Left ventricle myocardium inferior (tissue), 1 donor: ENCODE measurements at regions not wholly inside any gene's neighbourhood (a gene's known extent, or its start where the extent isn't known, plus 50 kb on each side); places are given as distances from the start of the nearest gene placed in this dataset.

Experiments
- DNase-seq: peaks from one replicate; pipeline ENCODE4 v3.0.0-alpha.2; 2020
- H3K27ac ChIP-seq: fragments of 200-600 bp; replicated peaks from 2 replicates; pipeline ENCODE4 v1.8.0; 2021
- H3K27me3 ChIP-seq: fragments of 200-600 bp; 2 replicates; pipeline ENCODE4 v1.8.0; 2021; ENCODE audit warnings: low read depth
- H3K36me3 ChIP-seq: fragments of 200-600 bp; 2 replicates; pipeline ENCODE4 v1.8.0; 2021
- H3K4me1 ChIP-seq: fragments of 200-600 bp; 2 replicates; pipeline ENCODE4 v1.8.0; 2021
- H3K4me3 ChIP-seq: fragments of 200-600 bp; 2 replicates; pipeline ENCODE4 v1.8.0; 2021; ENCODE audit warnings: mild to moderate bottlenecking, moderate library complexity
- H3K9me3 ChIP-seq: fragments of 200-600 bp; replicated peaks from 2 replicates; pipeline ENCODE4 v1.8.0; 2021
- CTCF ChIP-seq: fragments of 200-600 bp; IDR thresholded peaks from 2 replicates; pipeline ENCODE4 v1.8.0; 2021; ENCODE audit warnings: antibody characterized with exemption, mild to moderate bottlenecking, borderline replicate concordance
- intact Hi-C: fragments of 100-400 bp; cut with micrococcal nuclease; formaldehyde crosslinking; loops from one replicate; pipeline ENCODE4 v1.11.0; 2022
- donor health status: DM: no; HTN: yes; CAD: no; lungs with severe emphysema.

DNA sequence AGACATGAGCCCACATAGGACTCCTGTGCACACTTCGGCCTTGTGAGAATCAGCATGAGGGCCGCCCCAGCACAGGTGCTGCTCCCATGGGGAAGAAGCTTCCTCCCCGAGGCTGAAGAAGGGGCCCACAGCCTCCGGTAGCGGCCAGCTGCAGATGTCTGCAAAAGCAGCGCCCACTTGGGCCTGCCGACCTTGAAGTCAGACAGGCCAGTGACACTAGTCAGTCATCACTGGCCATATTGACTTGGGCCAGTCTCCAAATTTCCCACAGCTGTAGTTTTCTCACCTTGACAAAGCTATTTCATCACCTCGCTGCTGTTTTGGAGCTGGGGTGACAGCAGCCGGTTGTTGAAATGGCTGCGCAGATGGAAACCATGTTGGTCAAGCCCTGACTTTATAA is 83.0 kb downstream of the RIPK4 start:
- DNase-seq: no peak
- Histone ChIP-seq H3K36me3 (no peaks in the 10 kb centered on the region), H3K4me3 (no peak overlapping the region), H3K9me3 (no peaks in the 10 kb centered on the region), H3K27ac (no peak overlapping the region), H3K4me1 (peaks cover 7% of the 10 kb centered on the region), H3K27me3 (peaks cover 27% of the 10 kb centered on the region)
- TF ChIP-seq CTCF: no peak
- intact Hi-C loops: no loop called here

DNA sequence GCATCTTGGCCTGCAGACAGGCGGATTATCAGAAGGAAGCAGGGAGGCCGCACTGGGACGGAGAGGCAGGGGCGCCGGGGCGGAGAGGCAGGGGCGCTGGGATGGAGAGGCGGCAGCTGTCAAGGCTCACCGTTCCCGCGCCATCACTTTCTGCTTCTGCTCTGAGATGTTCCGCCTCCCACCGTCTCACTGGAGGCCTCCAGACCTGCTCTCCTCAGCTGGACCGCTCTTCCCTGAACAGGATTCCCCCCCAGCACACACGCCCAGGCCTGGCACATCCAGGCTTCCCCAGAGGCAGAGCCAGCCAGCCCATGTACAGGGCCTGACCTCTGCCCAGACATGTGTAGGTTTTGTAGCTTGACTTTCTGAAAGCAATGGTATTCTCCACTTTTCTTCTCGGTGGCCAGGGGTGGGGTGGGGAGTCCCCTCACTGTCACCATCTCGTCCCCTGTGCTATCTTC is 84.1 kb downstream of the RIPK4 start:
- Histone ChIP-seq H3K4me3 (no peak overlapping the region), H3K4me1 (peaks cover 12% of the 10 kb centered on the region), H3K27me3 (peaks cover 27% of the 10 kb centered on the region), H3K36me3 (no peaks in the 10 kb centered on the region), H3K27ac (no peak overlapping the region), H3K9me3 (no peaks in the 10 kb centered on the region)
- DNase-seq: no peak
- TF ChIP-seq CTCF: no peak
- intact Hi-C loops: no loop called here

- intact Hi-C loops: no loop called here
- H3K27me3 ChIP-seq: peaks cover 23% of the 10 kb centered on the region
- H3K36me3 ChIP-seq: no peaks in the 10 kb centered on the region
- no peaks in the 10 kb centered on the region for H3K9me3 ChIP-seq
- peaks cover 12% of the 10 kb centered on the region for H3K4me1 ChIP-seq
- no peak overlapping the region for H3K27ac ChIP-seq
- no peak for TF ChIP-seq CTCF
- H3K4me3 ChIP-seq: no peak overlapping the region
- no peak for DNase-seq
Observed at GRCh38 chr21:41681939-41682718, 84.7 kb downstream of the RIPK4 start.

GRCh38 chr21:41681348-41681801 is 85.5 kb downstream of the RIPK4 start:
- intact Hi-C loops: no loop called here
- no peak overlapping the region for H3K27ac ChIP-seq
- peaks cover 12% of the 10 kb centered on the region for H3K4me1 ChIP-seq
- peaks cover 19% of the 10 kb centered on the region for H3K27me3 ChIP-seq
- DNase-seq: no peak
- H3K4me3 ChIP-seq: no peak overlapping the region
- no peaks in the 10 kb centered on the region for H3K36me3 ChIP-seq
- no peaks in the 10 kb centered on the region for H3K9me3 ChIP-seq
- TF ChIP-seq CTCF: no peak

- no peak for DNase-seq
Observed at GRCh38 chr21:41680444-41681347, 86.2 kb downstream of the RIPK4 start.

More at GRCh38 chr21:41680444-41681347, 86.2 kb downstream of the RIPK4 start:
- Histone ChIP-seq H3K4me3 (no peak overlapping the region), H3K9me3 (no peaks in the 10 kb centered on the region), H3K27me3 (peaks cover 15% of the 10 kb centered on the region), H3K4me1 (peaks cover 12% of the 10 kb centered on the region), H3K36me3 (no peaks in the 10 kb centered on the region), H3K27ac (no peak overlapping the region)
- intact Hi-C loops: no loop called here
- TF ChIP-seq CTCF: no peak
